ENCODE measurements at regions not wholly inside any gene's neighbourhood (a gene's known extent, or its start where the extent isn't known, plus 50 kb on each side); places are given as distances from the start of the nearest gene placed in this dataset.
A peak's percentile ranks its signal among the peaks of the same experiment; 100 is the strongest.

DNA sequence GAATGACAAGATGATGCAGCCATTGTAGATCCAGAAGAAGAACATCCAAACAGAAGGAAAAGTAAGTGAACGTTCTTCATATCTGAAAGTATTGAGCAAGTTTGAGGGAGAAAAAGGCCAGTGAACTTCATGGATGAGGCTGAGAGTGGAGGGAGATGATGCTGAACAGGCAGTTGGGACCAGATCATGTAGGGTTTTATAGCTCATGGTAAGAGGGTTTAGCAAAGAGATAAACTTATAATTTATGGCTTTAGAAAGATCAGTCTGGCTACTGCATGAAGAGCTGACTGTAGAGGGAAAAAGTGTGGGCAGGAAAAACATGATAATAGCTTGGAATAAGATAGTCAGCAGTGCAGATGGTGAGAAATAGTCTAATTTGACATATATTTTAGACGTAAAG, 192.6 kb upstream of the LPP start (continued):
- TF ChIP-seq, protein P1, sequence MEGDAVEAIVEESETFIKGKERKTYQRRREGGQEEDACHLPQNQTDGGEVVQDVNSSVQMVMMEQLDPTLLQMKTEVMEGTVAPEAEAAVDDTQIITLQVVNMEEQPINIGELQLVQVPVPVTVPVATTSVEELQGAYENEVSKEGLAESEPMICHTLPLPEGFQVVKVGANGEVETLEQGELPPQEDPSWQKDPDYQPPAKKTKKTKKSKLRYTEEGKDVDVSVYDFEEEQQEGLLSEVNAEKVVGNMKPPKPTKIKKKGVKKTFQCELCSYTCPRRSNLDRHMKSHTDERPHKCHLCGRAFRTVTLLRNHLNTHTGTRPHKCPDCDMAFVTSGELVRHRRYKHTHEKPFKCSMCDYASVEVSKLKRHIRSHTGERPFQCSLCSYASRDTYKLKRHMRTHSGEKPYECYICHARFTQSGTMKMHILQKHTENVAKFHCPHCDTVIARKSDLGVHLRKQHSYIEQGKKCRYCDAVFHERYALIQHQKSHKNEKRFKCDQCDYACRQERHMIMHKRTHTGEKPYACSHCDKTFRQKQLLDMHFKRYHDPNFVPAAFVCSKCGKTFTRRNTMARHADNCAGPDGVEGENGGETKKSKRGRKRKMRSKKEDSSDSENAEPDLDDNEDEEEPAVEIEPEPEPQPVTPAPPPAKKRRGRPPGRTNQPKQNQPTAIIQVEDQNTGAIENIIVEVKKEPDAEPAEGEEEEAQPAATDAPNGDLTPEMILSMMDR (IDR thresholded peaks at IDR 0.05; ENCODE audit: low read depth, low read length, missing input control): no peak

DNA sequence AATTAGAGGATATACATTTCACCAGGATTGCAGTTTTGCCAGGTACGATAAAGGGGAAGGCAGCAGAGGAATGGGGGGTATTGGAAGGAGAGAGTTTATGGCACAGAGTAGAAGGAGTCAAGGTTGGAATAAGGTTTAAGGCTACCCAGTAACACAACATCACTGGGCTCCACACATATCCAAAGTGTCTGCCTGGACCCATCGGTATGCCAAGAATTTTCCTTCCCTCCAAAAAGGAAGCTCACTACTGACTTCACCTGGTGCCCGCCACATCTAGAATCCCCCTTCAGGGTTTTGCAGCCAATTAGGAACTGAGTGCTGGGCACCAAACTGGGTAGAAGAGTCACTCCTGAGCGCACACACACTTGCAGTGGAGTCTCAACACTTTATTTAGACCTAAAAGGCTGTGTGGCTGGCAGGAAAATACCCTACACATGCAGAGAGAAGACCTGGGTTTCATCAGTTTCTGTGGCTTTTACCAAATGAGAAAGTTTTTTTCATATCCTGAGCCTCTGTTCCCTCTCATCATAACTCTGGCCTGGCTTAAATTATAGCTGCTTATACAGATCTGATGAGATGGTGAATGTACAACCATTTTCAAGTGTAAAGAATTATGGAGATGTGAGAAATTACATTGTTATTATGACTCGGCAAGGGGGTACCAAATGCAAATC, 190.8 kb upstream of the LPP start:
- Histone ChIP-seq H3K9ac (ENCODE audit: low read depth in 1 of 2, low read length in 2 of 2) (no peak overlapping the region), H3K9me3 (ENCODE audit: control insufficient read depth in 4 of 4, low read length in 3 of 4) (no peaks in the 10 kb centered on the region), H3K27me3 (ENCODE audit: control insufficient read depth in 4 of 4, insufficient read depth in 4 of 4, low read length in 3 of 4) (no peaks in the 10 kb centered on the region), H3K4me3 (ENCODE audit: low read depth in 1 of 3, low read length in 3 of 3) (no peak overlapping the region), H3K36me3 (ENCODE audit: control insufficient read depth in 4 of 4, insufficient read depth in 3 of 4, low read depth in 1 of 4, low read length in 3 of 4) (no peaks in the 10 kb centered on the region), H3K4me1 (ENCODE audit: control insufficient read depth in 4 of 4, insufficient read depth in 4 of 4, low read length in 3 of 4) (peaks cover 2 to 25% (median 15%) of the 10 kb centered on the region in 4 donors), H3K27ac (ENCODE audit: low read depth in 1 of 2, low read length in 2 of 2) (peak overlapping the region in 1 of 2 donors; percentile 7)
- no peak for DNase-seq (ENCODE audit: low spot score)
- WGBS: 92% methylated on average over 5 of the region's 5 CpGs
- TF ChIP-seq MAX (IDR thresholded peaks at IDR 0.05) (no peak), NR2F2 (IDR thresholded peaks at IDR 0.05) (no peak), GABPA (IDR thresholded peaks at IDR 0.05 in 1 of 2, conservative IDR thresholded peaks at IDR 0.05 in 1 of 2) (no peak), REST (IDR thresholded peaks at IDR 0.05) (no peak), FOXA2 (IDR thresholded peaks at IDR 0.05) (no peak), YY1 (IDR thresholded peaks at IDR 0.05) (no peak), FOXA1 (IDR thresholded peaks at IDR 0.05) (no peak), HNF4G (IDR thresholded peaks at IDR 0.05) (no peak), HNF4A (conservative IDR thresholded peaks at IDR 0.05) (no peak), JUND (IDR thresholded peaks at IDR 0.05) (no peak), TAF1 (conservative IDR thresholded peaks at IDR 0.05) (no peak), RXRA (IDR thresholded peaks at IDR 0.05) (no peak), RAD21 (IDR thresholded peaks at IDR 0.05) (no peak), EGR1 (IDR thresholded peaks at IDR 0.05; ENCODE audit: low read depth in 2 of 2) (no peak), SP1 (IDR thresholded peaks at IDR 0.05) (no peak)
- TF ChIP-seq, protein P1 (IDR thresholded peaks at IDR 0.05; ENCODE audit: low read depth, low read length, missing input control): no peak
- TF ChIP-seq, protein P2, sequence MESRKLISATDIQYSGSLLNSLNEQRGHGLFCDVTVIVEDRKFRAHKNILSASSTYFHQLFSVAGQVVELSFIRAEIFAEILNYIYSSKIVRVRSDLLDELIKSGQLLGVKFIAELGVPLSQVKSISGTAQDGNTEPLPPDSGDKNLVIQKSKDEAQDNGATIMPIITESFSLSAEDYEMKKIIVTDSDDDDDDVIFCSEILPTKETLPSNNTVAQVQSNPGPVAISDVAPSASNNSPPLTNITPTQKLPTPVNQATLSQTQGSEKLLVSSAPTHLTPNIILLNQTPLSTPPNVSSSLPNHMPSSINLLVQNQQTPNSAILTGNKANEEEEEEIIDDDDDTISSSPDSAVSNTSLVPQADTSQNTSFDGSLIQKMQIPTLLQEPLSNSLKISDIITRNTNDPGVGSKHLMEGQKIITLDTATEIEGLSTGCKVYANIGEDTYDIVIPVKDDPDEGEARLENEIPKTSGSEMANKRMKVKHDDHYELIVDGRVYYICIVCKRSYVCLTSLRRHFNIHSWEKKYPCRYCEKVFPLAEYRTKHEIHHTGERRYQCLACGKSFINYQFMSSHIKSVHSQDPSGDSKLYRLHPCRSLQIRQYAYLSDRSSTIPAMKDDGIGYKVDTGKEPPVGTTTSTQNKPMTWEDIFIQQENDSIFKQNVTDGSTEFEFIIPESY (IDR thresholded peaks at IDR 0.05): no peak
- TF ChIP-seq, protein P3, sequence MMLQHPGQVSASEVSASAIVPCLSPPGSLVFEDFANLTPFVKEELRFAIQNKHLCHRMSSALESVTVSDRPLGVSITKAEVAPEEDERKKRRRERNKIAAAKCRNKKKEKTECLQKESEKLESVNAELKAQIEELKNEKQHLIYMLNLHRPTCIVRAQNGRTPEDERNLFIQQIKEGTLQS (IDR thresholded peaks at IDR 0.05): no peak

Data from liver (tissue), 8 donors.